GM06990 (cell line): ENCODE measurements at regions not wholly inside any gene's neighbourhood (a gene's known extent, or its start where the extent isn't known, plus 50 kb on each side); places are given as distances from the start of the nearest gene placed in this dataset.
"Not testable (repeated sequence)": the region's sequence is repeated elsewhere in the genome, so short reads cannot be mapped to it uniquely, and the experiment has no call there.

Experiments used
- DNase-seq: peaks from one replicate; pipeline ENCODE4 v3.0.0-alpha.2; 2011; ENCODE audit not compliant: insufficient read length; ENCODE audit errors: extremely low read depth
- H3K27me3 ChIP-seq: replicated peaks from 2 replicates; pipeline ENCODE4 v1.6.0; 2011; ENCODE audit warnings: low read length; ENCODE audit not compliant: control insufficient read depth, insufficient read depth
- H3K36me3 ChIP-seq: 2 replicates; pipeline ENCODE4 v1.5.1; 2011; ENCODE audit warnings: low read length; ENCODE audit not compliant: control insufficient read depth, insufficient read depth
- H3K4me3 ChIP-seq: replicated peaks from 2 replicates; pipeline ENCODE4 v1.5.1; 2011; ENCODE audit warnings: low read depth, mild to moderate bottlenecking, control low read depth, low read length
- TF ChIP-seq, protein P1 (sequence below): IDR thresholded peaks from 2 replicates; pipeline ENCODE4 v1.5.1; 2011; ENCODE audit warnings: low read length, control low read depth, mild to moderate bottlenecking, inconsistent platforms; ENCODE audit not compliant: insufficient read depth, poor library complexity, severe bottlenecking

DNA sequence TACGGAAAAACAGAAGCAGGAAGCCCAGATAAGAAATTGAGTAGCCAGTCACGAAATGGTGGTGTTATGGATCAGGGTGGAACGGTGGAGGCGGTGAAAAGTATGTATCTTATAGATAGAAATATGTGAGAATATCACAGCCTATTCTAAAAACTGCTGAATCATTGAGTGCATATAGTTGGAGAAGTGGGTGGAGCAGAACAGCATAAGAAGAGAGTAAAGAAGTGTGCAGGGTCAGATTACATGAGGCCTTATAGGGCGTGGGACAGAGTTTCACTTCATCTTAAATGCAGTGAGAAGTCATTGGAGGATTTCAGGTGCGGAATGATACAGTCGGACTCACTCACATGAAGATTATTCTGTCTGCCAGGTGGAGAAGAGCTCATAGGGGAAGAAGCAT, 293.1 kb downstream of the TRIML1 start:
- H3K27me3 ChIP-seq: no peaks in the 10 kb centered on the region
- H3K4me3 ChIP-seq: no peak overlapping the region
- TF ChIP-seq, protein P1, sequence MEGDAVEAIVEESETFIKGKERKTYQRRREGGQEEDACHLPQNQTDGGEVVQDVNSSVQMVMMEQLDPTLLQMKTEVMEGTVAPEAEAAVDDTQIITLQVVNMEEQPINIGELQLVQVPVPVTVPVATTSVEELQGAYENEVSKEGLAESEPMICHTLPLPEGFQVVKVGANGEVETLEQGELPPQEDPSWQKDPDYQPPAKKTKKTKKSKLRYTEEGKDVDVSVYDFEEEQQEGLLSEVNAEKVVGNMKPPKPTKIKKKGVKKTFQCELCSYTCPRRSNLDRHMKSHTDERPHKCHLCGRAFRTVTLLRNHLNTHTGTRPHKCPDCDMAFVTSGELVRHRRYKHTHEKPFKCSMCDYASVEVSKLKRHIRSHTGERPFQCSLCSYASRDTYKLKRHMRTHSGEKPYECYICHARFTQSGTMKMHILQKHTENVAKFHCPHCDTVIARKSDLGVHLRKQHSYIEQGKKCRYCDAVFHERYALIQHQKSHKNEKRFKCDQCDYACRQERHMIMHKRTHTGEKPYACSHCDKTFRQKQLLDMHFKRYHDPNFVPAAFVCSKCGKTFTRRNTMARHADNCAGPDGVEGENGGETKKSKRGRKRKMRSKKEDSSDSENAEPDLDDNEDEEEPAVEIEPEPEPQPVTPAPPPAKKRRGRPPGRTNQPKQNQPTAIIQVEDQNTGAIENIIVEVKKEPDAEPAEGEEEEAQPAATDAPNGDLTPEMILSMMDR: no peak
- DNase-seq: no peak
- H3K36me3 ChIP-seq: no peaks in the 10 kb centered on the region

GRCh38 chr4:188433741-188434315, 294.6 kb downstream of the TRIML1 start:
- Histone ChIP-seq H3K4me3 (no peak overlapping the region), H3K27me3 (no peaks in the 10 kb centered on the region), H3K36me3 (no peaks in the 10 kb centered on the region)
- TF ChIP-seq, protein P1: no peak
- no peak for DNase-seq

- no peaks in the 10 kb centered on the region for H3K36me3 ChIP-seq
- DNase-seq: no peak
- H3K4me3 ChIP-seq: no peak overlapping the region
- H3K27me3 ChIP-seq: no peaks in the 10 kb centered on the region
- TF ChIP-seq, protein P1: no peak
These were observed 295.4 kb downstream of the TRIML1 start for GRCh38 chr4:188434643-188435042.

DNA sequence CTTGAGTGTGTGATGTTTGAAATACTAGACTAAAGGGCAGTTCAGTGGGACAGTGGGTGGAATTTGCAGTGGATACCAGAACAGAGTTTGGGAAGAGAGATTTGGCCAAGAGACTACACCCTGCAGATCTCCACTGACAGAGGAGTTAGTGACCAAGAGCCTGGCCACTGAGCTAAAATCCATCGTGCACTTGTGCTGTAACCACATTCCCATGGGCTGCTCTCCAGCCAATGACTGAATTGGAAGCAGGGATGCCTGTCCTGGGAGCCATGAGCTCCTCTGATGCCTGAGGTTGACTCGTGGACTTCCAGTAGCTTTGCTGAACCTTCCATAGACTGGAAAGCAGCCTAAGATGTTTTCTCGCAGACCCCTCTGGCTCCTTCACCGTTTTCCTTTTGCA, 296.1 kb downstream of the TRIML1 start:
- TF ChIP-seq, protein P1: no peak
- DNase-seq: no peak
- no peaks in the 10 kb centered on the region for H3K36me3 ChIP-seq
- H3K27me3 ChIP-seq: no peaks in the 10 kb centered on the region
- H3K4me3 ChIP-seq: no peak overlapping the region

DNA sequence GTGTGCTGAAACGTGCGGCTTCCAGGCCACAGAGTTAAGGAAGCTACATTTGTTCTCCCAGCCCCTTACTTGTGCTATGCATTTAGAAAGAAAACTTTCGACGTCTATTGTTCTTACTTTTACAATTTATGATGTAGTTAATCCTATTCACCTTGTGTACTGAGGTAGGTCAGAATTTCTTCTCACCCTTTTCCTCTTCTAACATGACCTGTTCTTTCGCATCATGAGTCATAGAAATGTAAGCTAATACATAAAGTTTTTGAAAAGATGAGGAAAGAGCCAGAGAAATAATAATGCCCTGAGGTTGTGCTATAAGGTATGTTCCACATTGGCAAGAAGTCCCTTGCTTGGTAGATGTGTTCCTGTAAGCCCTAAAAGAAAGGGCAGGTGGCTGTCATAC, 298.3 kb downstream of the TRIML1 start:
- Histone ChIP-seq H3K4me3 (no peak overlapping the region), H3K36me3 (no peaks in the 10 kb centered on the region), H3K27me3 (no peaks in the 10 kb centered on the region)
- TF ChIP-seq, protein P1: no peak
- no peak for DNase-seq

DNA sequence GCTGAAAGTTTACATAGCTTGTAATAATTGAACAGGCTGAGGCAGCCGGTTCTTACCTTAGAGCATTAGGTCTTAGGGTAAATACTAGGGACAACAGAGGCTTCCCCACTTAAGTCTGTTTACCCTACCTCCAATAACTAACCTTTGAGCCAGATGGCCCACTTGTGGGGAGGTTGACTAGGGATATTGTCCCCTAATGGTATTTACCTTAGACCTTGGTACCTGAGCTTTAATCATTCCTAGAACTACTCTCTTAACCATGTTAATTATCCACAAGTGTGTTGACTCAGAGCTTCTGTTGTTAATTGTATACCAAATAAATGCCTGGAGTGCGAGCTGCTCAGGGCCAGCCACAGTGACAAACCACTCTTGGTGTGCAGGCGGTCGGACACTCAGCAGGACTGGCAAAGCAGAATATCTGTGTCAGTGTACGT, 299.2 kb downstream of the TRIML1 start:
- H3K27me3 ChIP-seq: not testable (repeated sequence)

More for the DNA sequence above, 299.2 kb downstream of the TRIML1 start:
- not testable (repeated sequence) for DNase-seq, H3K36me3 ChIP-seq, H3K4me3 ChIP-seq
